Renal pelvis (tissue), 1 donor: ENCODE measurements at regions not wholly inside any gene's neighbourhood (a gene's known extent, or its start where the extent isn't known, plus 50 kb on each side); places are given as distances from the start of the nearest gene placed in this dataset.
"Not testable (repeated sequence)": the region's sequence is repeated elsewhere in the genome, so short reads cannot be mapped to it uniquely, and the experiment has no call there.

Experiments
- DNase-seq: peaks from one replicate; pipeline ENCODE4 v3.0.0-alpha.2; 2013

GRCh38 chr6:167662075-167662880 is 164.4 kb upstream of the AFDN start:
- DNase-seq = no peak

GRCh38 chr6:167662881-167663205 is 163.9 kb upstream of the AFDN start:
- DNase-seq = no peak

GRCh38 chr6:167663316-167663715 is 163.4 kb upstream of the AFDN start:
- no peak for DNase-seq

GRCh38 chr6:167663784-167664443 is 162.8 kb upstream of the AFDN start:
- no peak for DNase-seq

- no peak for DNase-seq
These were observed 161.7 kb upstream of the AFDN start for GRCh38 chr6:167664678-167665660.

- DNase-seq = no peak
These were observed 160.9 kb upstream of the AFDN start for GRCh38 chr6:167665698-167666330.

GRCh38 chr6:167666571-167667203 is 160.0 kb upstream of the AFDN start:
- DNase-seq = no peak

- DNase-seq = no peak
These were observed 159.3 kb upstream of the AFDN start for GRCh38 chr6:167667204-167668018.

- DNase-seq = no peak
These were observed 158.5 kb upstream of the AFDN start for GRCh38 chr6:167668019-167668753.

GRCh38 chr6:167668754-167669552 is 157.8 kb upstream of the AFDN start:
- DNase-seq = no peak

- DNase-seq = no peak
These were observed 157.2 kb upstream of the AFDN start for GRCh38 chr6:167669553-167669849.

GRCh38 chr6:167669870-167670802 is 156.6 kb upstream of the AFDN start:
- no peak for DNase-seq

- DNase-seq = no peak
These were observed 155.8 kb upstream of the AFDN start for GRCh38 chr6:167670938-167671338.

GRCh38 chr6:167671379-167671976 is 155.2 kb upstream of the AFDN start:
- DNase-seq = not testable (repeated sequence)

- DNase-seq = no peak
These were observed 154.6 kb upstream of the AFDN start for GRCh38 chr6:167671977-167672687.

GRCh38 chr6:167672738-167673137 is 154.0 kb upstream of the AFDN start:
- DNase-seq = no peak

GRCh38 chr6:167673946-167674345 is 152.8 kb upstream of the AFDN start:
- no peak for DNase-seq
